OCI-LY1 (cell line): ENCODE measurements at regions not wholly inside any gene's neighbourhood (a gene's known extent, or its start where the extent isn't known, plus 50 kb on each side); places are given as distances from the start of the nearest gene placed in this dataset.

ENCODE experiments used
- H2AFZ ChIP-seq: fragments of 200-600 bp; sonication (generic), shearing (Covaris generic); 2 replicates; pipeline ENCODE4 v1.6.0; 2014; ENCODE audit warnings: antibody characterized with exemption, mild to moderate bottlenecking, low read length
- H3F3A ChIP-seq: fragments of 200-600 bp; sonication (generic), shearing (Covaris generic); 2 replicates; pipeline ENCODE4 v1.6.0; 2014; ENCODE audit warnings: mild to moderate bottlenecking, antibody characterized with exemption, low read length, moderate library complexity; ENCODE audit not compliant: insufficient read depth
- H3K27ac ChIP-seq: fragments of 200-600 bp; sonication (generic); 2 replicates; pipeline ENCODE4 v1.5.1; 2014; ENCODE audit warnings: low read length, mixed run types, mild to moderate bottlenecking, low read depth; ENCODE audit not compliant: poor library complexity, severe bottlenecking
- H3K27me3 ChIP-seq: fragments of 200-600 bp; sonication (generic); 2 replicates; pipeline ENCODE4 v1.6.0; 2014; ENCODE audit warnings: antibody characterized with exemption, mild to moderate bottlenecking, low read length, moderate library complexity; ENCODE audit not compliant: insufficient read depth
- H3K36me3 ChIP-seq: fragments of 200-600 bp; sonication (generic); 2 replicates; pipeline ENCODE4 v1.6.1; 2014; ENCODE audit warnings: mild to moderate bottlenecking, antibody characterized with exemption, low read length, moderate library complexity, mixed read lengths; ENCODE audit not compliant: insufficient read depth
- H3K4me1 ChIP-seq: fragments of 200-600 bp; sonication (generic); 2 replicates; pipeline ENCODE4 v1.5.1; 2014; ENCODE audit warnings: mild to moderate bottlenecking, low read length, moderate library complexity; ENCODE audit not compliant: insufficient read depth, severe bottlenecking
- H3K4me2 ChIP-seq: fragments of 200-600 bp; sonication (generic), shearing (Covaris generic); 2 replicates; pipeline ENCODE4 v1.6.1; 2014; ENCODE audit warnings: low read length
- H3K4me3 ChIP-seq: fragments of 200-600 bp; sonication (generic); 2 replicates; pipeline ENCODE4 v1.5.1; 2014; ENCODE audit warnings: low read length, low read depth, mild to moderate bottlenecking, mixed read lengths; ENCODE audit not compliant: poor library complexity, severe bottlenecking
- H3K79me2 ChIP-seq: fragments of 200-600 bp; shearing (Covaris generic); 2 replicates; pipeline ENCODE4 v1.6.1; 2016; ENCODE audit warnings: mixed run types, low read length, mixed read lengths; ENCODE audit not compliant: insufficient read depth
- H3K9ac ChIP-seq: fragments of 200-600 bp; sonication (generic), shearing (Covaris generic); 2 replicates; pipeline ENCODE4 v1.6.1; 2014; ENCODE audit warnings: mild to moderate bottlenecking, low read length, mixed read lengths
- H3K9me2 ChIP-seq: fragments of 200-600 bp; sonication (generic), shearing (Covaris generic); 2 replicates; pipeline ENCODE4 v1.6.1; 2014; ENCODE audit warnings: low read depth, mild to moderate bottlenecking, low read length, mixed read lengths
- H3K9me3 ChIP-seq: fragments of 200-600 bp; shearing (Covaris generic); 2 replicates; pipeline ENCODE4 v1.6.1; 2014; ENCODE audit warnings: low read length, mixed read lengths
- H4K20me1 ChIP-seq: fragments of 200-600 bp; sonication (generic), shearing (Covaris generic); 2 replicates; pipeline ENCODE4 v1.6.0; 2016; ENCODE audit warnings: mild to moderate bottlenecking, low read length; ENCODE audit not compliant: insufficient read depth
- CTCF ChIP-seq: fragments of 200-600 bp; sonication (generic), shearing (Covaris generic); IDR thresholded peaks from 2 replicates; pipeline ENCODE4 v1.5.1; 2017; ENCODE audit warnings: mild to moderate bottlenecking, antibody characterized with exemption, low read length, moderate library complexity, mixed read lengths
- EZH2 ChIP-seq: fragments of 200-600 bp; sonication (generic), shearing (Covaris generic); IDR thresholded peaks from 2 replicates; pipeline ENCODE4 v1.8.0; 2017; ENCODE audit warnings: borderline replicate concordance, mixed run types, mild to moderate bottlenecking, antibody characterized with exemption, low read length, moderate library complexity, mixed read lengths

- Histone ChIP-seq H3K9me2 (no peaks in the 10 kb centered on the region), H3K27me3 (no peaks in the 10 kb centered on the region), H3K4me1 (no peaks in the 10 kb centered on the region), H3K4me3 (no peak overlapping the region), H3K9ac (no peak overlapping the region), H2AFZ (no peak overlapping the region), H3K27ac (no peak overlapping the region), H3K79me2 (no peaks in the 10 kb centered on the region), H3K4me2 (no peak overlapping the region), H3K36me3 (no peaks in the 10 kb centered on the region), H3F3A (no peaks in the 10 kb centered on the region), H3K9me3 (no peaks in the 10 kb centered on the region), H4K20me1 (no peaks in the 10 kb centered on the region)
- TF ChIP-seq CTCF: no peak
- no peak for TF ChIP-seq EZH2
Measured at GRCh38 chr15:57892181-57892580, 173.3 kb downstream of the ALDH1A2 start.

- TF ChIP-seq CTCF (no peak), EZH2 (no peak)
- H3K9ac ChIP-seq: no peak overlapping the region
- H3K4me3 ChIP-seq: no peak overlapping the region
- H3K79me2 ChIP-seq: no peaks in the 10 kb centered on the region
- no peaks in the 10 kb centered on the region for H3K36me3 ChIP-seq
- no peaks in the 10 kb centered on the region for H3K9me2 ChIP-seq
- no peaks in the 10 kb centered on the region for H4K20me1 ChIP-seq
- no peaks in the 10 kb centered on the region for H3K9me3 ChIP-seq
- H3F3A ChIP-seq: no peaks in the 10 kb centered on the region
- H2AFZ ChIP-seq: no peak overlapping the region
- H3K27me3 ChIP-seq: no peaks in the 10 kb centered on the region
- no peaks in the 10 kb centered on the region for H3K4me1 ChIP-seq
- no peak overlapping the region for H3K27ac ChIP-seq
- no peak overlapping the region for H3K4me2 ChIP-seq
Measured at GRCh38 chr15:57893040-57893439, 172.5 kb downstream of the ALDH1A2 start.

- H3K4me1 ChIP-seq: no peaks in the 10 kb centered on the region
- no peak overlapping the region for H3K4me3 ChIP-seq
- H3K9ac ChIP-seq: no peak overlapping the region
- H3K79me2 ChIP-seq: no peaks in the 10 kb centered on the region
- H3F3A ChIP-seq: no peaks in the 10 kb centered on the region
- H3K9me3 ChIP-seq: no peaks in the 10 kb centered on the region
- H3K27me3 ChIP-seq: no peaks in the 10 kb centered on the region
- no peak for TF ChIP-seq CTCF
- no peak for TF ChIP-seq EZH2
- H4K20me1 ChIP-seq: no peaks in the 10 kb centered on the region
- H3K27ac ChIP-seq: no peak overlapping the region
- H3K36me3 ChIP-seq: no peaks in the 10 kb centered on the region
- H3K4me2 ChIP-seq: no peak overlapping the region
- H2AFZ ChIP-seq: no peak overlapping the region
- no peaks in the 10 kb centered on the region for H3K9me2 ChIP-seq
Measured at GRCh38 chr15:57895291-57895690, 170.2 kb downstream of the ALDH1A2 start.
